ENCODE measurements at regions not wholly inside any gene's neighbourhood (a gene's known extent, or its start where the extent isn't known, plus 50 kb on each side); places are given as distances from the start of the nearest gene placed in this dataset.

DNA sequence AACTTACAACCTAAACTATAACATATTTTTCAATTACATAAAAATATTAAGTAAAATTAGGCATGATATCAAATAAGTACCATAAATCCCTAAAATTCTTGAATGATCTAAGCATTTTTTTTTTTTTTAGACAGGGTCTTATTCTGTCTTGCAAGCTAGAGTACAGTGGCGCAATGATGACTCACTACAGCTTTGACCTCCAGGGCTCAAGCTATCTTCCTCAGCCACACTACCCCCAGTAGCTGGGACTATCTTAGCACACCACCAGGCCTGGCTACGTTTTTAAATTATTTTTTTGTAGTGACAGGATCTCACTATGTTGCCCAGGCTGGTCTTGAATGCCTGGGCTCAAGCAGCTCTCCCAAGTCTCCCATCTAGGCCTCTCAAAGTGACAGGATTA lies 1042.3 kb downstream of the FSTL5 start:
- DNase-seq (no peak), ATAC-seq (no peak)
- H3K4me1 ChIP-seq (ENCODE audit: low read depth): no peaks in the 10 kb centered on the region
- peaks cover 12% of the 10 kb centered on the region for H3K9me3 ChIP-seq
- H3K36me3 ChIP-seq (ENCODE audit: low read depth): no peaks in the 10 kb centered on the region
- H3K4me3 ChIP-seq: no peak overlapping the region
- intact Hi-C loops (cut with DNase I, micrococcal nuclease): no loop called here
- TF ChIP-seq, protein P1, sequence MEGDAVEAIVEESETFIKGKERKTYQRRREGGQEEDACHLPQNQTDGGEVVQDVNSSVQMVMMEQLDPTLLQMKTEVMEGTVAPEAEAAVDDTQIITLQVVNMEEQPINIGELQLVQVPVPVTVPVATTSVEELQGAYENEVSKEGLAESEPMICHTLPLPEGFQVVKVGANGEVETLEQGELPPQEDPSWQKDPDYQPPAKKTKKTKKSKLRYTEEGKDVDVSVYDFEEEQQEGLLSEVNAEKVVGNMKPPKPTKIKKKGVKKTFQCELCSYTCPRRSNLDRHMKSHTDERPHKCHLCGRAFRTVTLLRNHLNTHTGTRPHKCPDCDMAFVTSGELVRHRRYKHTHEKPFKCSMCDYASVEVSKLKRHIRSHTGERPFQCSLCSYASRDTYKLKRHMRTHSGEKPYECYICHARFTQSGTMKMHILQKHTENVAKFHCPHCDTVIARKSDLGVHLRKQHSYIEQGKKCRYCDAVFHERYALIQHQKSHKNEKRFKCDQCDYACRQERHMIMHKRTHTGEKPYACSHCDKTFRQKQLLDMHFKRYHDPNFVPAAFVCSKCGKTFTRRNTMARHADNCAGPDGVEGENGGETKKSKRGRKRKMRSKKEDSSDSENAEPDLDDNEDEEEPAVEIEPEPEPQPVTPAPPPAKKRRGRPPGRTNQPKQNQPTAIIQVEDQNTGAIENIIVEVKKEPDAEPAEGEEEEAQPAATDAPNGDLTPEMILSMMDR (IDR thresholded peaks at IDR 0.05): no peak

DNA sequence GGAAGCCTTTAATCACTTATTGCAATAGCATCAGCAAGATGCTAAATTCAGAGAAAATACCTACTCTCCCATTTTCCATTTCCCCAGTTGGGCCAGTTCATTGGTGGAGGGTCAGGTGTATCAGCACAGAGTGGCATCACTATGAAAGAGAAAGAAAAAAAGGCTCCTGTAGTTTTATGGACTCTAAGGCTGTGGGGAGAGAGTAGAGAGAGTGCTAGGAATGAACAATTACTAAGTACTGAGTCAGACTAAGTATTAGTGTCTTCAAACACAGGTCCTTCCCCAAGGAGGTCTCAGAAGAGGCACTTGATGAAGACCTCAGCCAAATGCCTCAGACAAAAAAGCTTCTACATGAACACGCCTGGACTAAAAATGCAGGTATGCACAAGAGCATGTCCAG lies 1061.9 kb downstream of the FSTL5 start:
- TF ChIP-seq, protein P1 (IDR thresholded peaks at IDR 0.05): no peak
- no peaks in the 10 kb centered on the region for H3K4me1 ChIP-seq (ENCODE audit: low read depth)
- H3K36me3 ChIP-seq (ENCODE audit: low read depth): no peaks in the 10 kb centered on the region
- intact Hi-C loops (cut with DNase I, micrococcal nuclease): no loop called here
- ATAC-seq: no peak
- no peak overlapping the region for H3K4me3 ChIP-seq
- no peaks in the 10 kb centered on the region for H3K9me3 ChIP-seq
- no peak for DNase-seq

DNA sequence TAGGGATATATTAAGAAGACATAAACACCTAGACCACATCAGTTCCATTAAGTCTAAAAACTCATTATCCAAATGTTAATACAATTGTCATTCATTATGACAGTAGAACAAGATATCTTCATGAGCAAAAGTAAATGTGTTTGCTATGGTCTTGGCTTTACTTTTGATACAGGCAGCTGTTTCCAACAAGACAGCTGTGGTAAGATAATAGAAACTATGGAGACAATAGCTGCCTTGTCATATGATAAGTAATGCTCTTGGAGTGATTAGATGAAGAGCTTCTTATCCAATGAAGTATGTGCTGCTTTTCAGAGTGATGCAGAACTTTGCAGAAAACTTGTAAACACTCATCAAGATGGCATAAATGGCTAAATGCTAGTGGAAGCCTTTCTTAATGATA lies 1066.0 kb downstream of the FSTL5 start:
- Histone ChIP-seq H3K4me3 (no peak overlapping the region), H3K36me3 (ENCODE audit: low read depth) (no peaks in the 10 kb centered on the region), H3K4me1 (ENCODE audit: low read depth) (no peaks in the 10 kb centered on the region), H3K9me3 (no peaks in the 10 kb centered on the region)
- DNase-seq: no peak
- TF ChIP-seq, protein P1 (IDR thresholded peaks at IDR 0.05): no peak
- intact Hi-C loops (cut with DNase I, micrococcal nuclease): no loop called here
- no peak for ATAC-seq

DNA sequence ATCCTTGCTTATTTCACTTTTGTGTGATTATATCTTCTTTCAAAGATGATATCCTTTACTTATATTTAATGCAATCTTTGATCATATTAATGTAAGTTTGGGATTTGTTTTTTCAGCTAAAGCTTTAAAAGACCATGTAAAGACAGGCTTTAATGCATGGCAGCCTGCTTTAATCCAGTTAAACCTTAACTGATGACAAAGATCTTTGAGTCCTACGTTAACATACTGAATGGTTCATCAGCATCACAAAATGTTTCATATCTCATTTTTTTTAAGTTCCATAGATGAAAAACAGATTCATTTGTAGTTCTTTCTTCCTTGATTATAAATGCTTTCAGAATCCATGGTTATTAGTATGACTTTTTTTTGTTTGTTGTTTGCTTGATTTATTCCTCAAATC lies 1102.8 kb downstream of the FSTL5 start:
- TF ChIP-seq, protein P1 (IDR thresholded peaks at IDR 0.05): no peak
- Histone ChIP-seq H3K36me3 (ENCODE audit: low read depth) (no peaks in the 10 kb centered on the region), H3K4me1 (ENCODE audit: low read depth) (no peaks in the 10 kb centered on the region), H3K9me3 (no peaks in the 10 kb centered on the region), H3K4me3 (no peak overlapping the region)
- intact Hi-C loops (cut with DNase I, micrococcal nuclease): no loop called here
- DNase-seq (no peak), ATAC-seq (no peak)
